Ascending aorta (tissue), 2 donors: ENCODE measurements at regions not wholly inside any gene's neighbourhood (a gene's known extent, or its start where the extent isn't known, plus 50 kb on each side); places are given as distances from the start of the nearest gene placed in this dataset.
A peak's percentile ranks its signal among the peaks of the same experiment; 100 is the strongest.

Source experiments
- DNase-seq, 2 donors: peaks; one replicate each; pipeline ENCODE4 v3.0.0-alpha.2; 2019; ENCODE audit warnings: low spot score in 2 of 2
- H3K27ac ChIP-seq, 2 donors: fragments of 200-600 bp; sonication (generic); one replicate each; pipeline ENCODE4 v1.5.1; 2016 to 2017; ENCODE audit warnings: mild to moderate bottlenecking in 1 of 2
- H3K27me3 ChIP-seq: fragments of 200-600 bp; sonication (generic); one replicate; pipeline ENCODE4 v1.5.1; 2017
- H3K36me3 ChIP-seq, 2 donors: fragments of 200-600 bp; sonication (generic); one replicate each; pipeline ENCODE4 v1.5.1; 2016
- H3K4me1 ChIP-seq, 2 donors: fragments of 200-600 bp; sonication (generic); one replicate each; pipeline ENCODE4 v1.5.1; 2016 to 2017; ENCODE audit warnings: mild to moderate bottlenecking in 1 of 2
- H3K4me3 ChIP-seq, 2 donors: fragments of 200-600 bp; sonication (generic); one replicate each; pipeline ENCODE4 v1.5.1; 2016 to 2017; ENCODE audit warnings: mild to moderate bottlenecking in 1 of 2
- H3K9me3 ChIP-seq, 2 donors: fragments of 200-600 bp; sonication (generic); one replicate each; pipeline ENCODE4 v1.5.1; 2016
- intact Hi-C: fragments of 100-400 bp; cut with DNase I; formaldehyde crosslinking; loops from one replicate; pipeline ENCODE4 v1.15.1; 2023
- TF ChIP-seq, protein P1 (sequence below), 3 experiments: fragments of 200-600 bp in 2 of 3; fragments of 450-650 bp in 1 of 3; sonication (generic) in 2 of 3; IDR thresholded peaks; one replicate each; pipeline ENCODE4 v1.5.1; 2016 to 2019; ENCODE audit warnings: antibody characterized with exemption in 3 of 3, mild to moderate bottlenecking in 1 of 3, moderate library complexity in 1 of 3

DNA sequence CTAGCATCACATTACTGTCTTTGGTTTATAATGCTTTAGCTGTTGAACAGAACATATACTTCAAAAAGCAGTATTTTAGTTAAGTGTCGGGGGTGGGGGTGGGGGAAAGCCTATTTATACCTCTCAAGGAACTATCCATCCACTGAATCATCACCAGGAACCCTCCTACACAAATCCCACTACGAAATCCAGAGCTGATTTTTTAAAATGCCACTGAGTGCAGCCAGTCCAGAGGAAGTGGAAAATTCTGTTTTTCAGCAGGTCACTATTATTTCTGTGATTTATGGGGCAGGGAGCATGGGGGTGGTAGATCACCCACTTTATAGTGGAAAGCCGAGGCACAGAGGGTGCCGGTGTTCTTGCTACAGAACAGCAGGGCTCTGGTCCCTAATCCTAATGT, 284.1 kb downstream of the SOX9 start:
- H3K4me1 ChIP-seq: no peaks in the 10 kb centered on the region
- H3K27me3 ChIP-seq: no peaks in the 10 kb centered on the region
- DNase-seq: no peak
- no peak overlapping the region for H3K4me3 ChIP-seq
- no peak overlapping the region for H3K27ac ChIP-seq
- H3K9me3 ChIP-seq: no peaks in the 10 kb centered on the region
- H3K36me3 ChIP-seq: no peaks in the 10 kb centered on the region
- intact Hi-C loops: no loop called here
- TF ChIP-seq, protein P1, sequence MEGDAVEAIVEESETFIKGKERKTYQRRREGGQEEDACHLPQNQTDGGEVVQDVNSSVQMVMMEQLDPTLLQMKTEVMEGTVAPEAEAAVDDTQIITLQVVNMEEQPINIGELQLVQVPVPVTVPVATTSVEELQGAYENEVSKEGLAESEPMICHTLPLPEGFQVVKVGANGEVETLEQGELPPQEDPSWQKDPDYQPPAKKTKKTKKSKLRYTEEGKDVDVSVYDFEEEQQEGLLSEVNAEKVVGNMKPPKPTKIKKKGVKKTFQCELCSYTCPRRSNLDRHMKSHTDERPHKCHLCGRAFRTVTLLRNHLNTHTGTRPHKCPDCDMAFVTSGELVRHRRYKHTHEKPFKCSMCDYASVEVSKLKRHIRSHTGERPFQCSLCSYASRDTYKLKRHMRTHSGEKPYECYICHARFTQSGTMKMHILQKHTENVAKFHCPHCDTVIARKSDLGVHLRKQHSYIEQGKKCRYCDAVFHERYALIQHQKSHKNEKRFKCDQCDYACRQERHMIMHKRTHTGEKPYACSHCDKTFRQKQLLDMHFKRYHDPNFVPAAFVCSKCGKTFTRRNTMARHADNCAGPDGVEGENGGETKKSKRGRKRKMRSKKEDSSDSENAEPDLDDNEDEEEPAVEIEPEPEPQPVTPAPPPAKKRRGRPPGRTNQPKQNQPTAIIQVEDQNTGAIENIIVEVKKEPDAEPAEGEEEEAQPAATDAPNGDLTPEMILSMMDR (IDR thresholded peaks at IDR 0.05): no peak

DNA sequence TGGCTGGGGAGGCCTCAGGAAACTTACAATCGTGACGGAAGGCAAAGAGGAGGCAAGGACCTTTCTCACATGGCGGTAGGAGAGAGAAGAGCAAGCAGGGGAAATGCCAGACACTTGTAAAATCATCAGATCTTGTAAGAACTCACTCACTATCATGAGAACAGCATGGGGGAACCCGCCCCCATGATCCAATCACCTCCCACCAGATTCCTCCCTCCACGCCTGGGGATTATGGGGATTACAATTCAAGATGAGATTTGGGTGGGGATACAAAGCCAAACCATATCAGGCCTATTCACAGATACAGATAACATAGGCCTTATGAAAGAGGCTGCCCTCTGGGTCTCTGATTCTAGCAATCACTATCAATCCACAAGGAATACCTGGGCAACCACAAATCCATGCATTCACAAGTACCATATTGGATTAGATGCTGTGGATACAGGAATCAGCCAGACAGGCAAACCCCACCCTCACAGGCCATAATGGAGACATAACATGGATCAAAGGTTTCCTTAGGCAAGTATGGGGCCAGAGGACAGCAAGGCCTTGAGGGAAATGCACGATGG, 284.9 kb downstream of the SOX9 start:
- no peak overlapping the region for H3K27ac ChIP-seq
- no peak for DNase-seq
- H3K36me3 ChIP-seq: no peaks in the 10 kb centered on the region
- H3K9me3 ChIP-seq: no peaks in the 10 kb centered on the region
- H3K4me3 ChIP-seq: no peak overlapping the region
- TF ChIP-seq, protein P1 (IDR thresholded peaks at IDR 0.05): no peak
- H3K27me3 ChIP-seq: no peaks in the 10 kb centered on the region
- H3K4me1 ChIP-seq: no peaks in the 10 kb centered on the region
- intact Hi-C loops: no loop called here

GRCh38 chr17:72406498-72406897, 285.7 kb downstream of the SOX9 start:
- no peak for DNase-seq
- no peak overlapping the region for H3K4me3 ChIP-seq
- no peaks in the 10 kb centered on the region for H3K4me1 ChIP-seq
- no peaks in the 10 kb centered on the region for H3K36me3 ChIP-seq
- intact Hi-C loops: no loop called here
- H3K27me3 ChIP-seq: no peaks in the 10 kb centered on the region
- no peaks in the 10 kb centered on the region for H3K9me3 ChIP-seq
- H3K27ac ChIP-seq: no peak overlapping the region
- TF ChIP-seq, protein P1 (IDR thresholded peaks at IDR 0.05): no peak

- no peaks in the 10 kb centered on the region for H3K36me3 ChIP-seq
- no peaks in the 10 kb centered on the region for H3K4me1 ChIP-seq
- no peak overlapping the region for H3K4me3 ChIP-seq
- no peaks in the 10 kb centered on the region for H3K9me3 ChIP-seq
- peak; percentile 26 to 67 for DNase-seq
- no peak overlapping the region for H3K27ac ChIP-seq
- intact Hi-C loops: no loop called here
- TF ChIP-seq, protein P1 (IDR thresholded peaks at IDR 0.05): no peak
- H3K27me3 ChIP-seq: no peaks in the 10 kb centered on the region
Measured at GRCh38 chr17:72407336-72407909, 286.6 kb downstream of the SOX9 start.

DNA sequence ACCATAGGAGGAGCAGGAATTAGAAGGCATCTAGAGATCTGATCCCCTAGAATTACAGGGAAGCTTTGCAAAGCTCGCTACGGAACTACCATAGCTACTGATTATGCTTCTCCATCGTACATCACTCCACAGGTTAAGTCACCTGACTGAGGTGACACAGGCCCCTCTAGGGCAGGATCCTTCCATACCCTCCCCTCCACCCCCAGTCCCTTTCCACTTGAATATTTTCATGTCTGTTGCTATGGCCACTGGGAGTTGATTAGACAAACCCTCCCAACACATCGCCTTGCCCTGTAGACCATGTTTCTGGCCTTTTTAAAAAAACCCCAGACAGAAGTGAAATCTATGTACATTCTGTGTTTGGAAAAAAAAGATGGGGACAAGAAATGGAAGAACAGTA, 287.1 kb downstream of the SOX9 start:
- no peak overlapping the region for H3K4me3 ChIP-seq
- H3K9me3 ChIP-seq: no peaks in the 10 kb centered on the region
- intact Hi-C loops: no loop called here
- no peaks in the 10 kb centered on the region for H3K4me1 ChIP-seq
- TF ChIP-seq, protein P1 (IDR thresholded peaks at IDR 0.05): no peak
- DNase-seq: no peak
- H3K27me3 ChIP-seq: no peaks in the 10 kb centered on the region
- H3K27ac ChIP-seq: no peak overlapping the region
- H3K36me3 ChIP-seq: no peaks in the 10 kb centered on the region

GRCh38 chr17:72408641-72409040, 287.8 kb downstream of the SOX9 start:
- intact Hi-C loops: no loop called here
- Histone ChIP-seq H3K27me3 (no peaks in the 10 kb centered on the region), H3K4me3 (no peak overlapping the region), H3K27ac (no peak overlapping the region), H3K36me3 (no peaks in the 10 kb centered on the region), H3K9me3 (no peaks in the 10 kb centered on the region), H3K4me1 (no peaks in the 10 kb centered on the region)
- TF ChIP-seq, protein P1 (IDR thresholded peaks at IDR 0.05): no peak
- no peak for DNase-seq
